ENCODE measurements at regions not wholly inside any gene's neighbourhood (a gene's known extent, or its start where the extent isn't known, plus 50 kb on each side); places are given as distances from the start of the nearest gene placed in this dataset.
"Not testable (repeated sequence)": the region's sequence is repeated elsewhere in the genome, so short reads cannot be mapped to it uniquely, and the experiment has no call there.

DNA sequence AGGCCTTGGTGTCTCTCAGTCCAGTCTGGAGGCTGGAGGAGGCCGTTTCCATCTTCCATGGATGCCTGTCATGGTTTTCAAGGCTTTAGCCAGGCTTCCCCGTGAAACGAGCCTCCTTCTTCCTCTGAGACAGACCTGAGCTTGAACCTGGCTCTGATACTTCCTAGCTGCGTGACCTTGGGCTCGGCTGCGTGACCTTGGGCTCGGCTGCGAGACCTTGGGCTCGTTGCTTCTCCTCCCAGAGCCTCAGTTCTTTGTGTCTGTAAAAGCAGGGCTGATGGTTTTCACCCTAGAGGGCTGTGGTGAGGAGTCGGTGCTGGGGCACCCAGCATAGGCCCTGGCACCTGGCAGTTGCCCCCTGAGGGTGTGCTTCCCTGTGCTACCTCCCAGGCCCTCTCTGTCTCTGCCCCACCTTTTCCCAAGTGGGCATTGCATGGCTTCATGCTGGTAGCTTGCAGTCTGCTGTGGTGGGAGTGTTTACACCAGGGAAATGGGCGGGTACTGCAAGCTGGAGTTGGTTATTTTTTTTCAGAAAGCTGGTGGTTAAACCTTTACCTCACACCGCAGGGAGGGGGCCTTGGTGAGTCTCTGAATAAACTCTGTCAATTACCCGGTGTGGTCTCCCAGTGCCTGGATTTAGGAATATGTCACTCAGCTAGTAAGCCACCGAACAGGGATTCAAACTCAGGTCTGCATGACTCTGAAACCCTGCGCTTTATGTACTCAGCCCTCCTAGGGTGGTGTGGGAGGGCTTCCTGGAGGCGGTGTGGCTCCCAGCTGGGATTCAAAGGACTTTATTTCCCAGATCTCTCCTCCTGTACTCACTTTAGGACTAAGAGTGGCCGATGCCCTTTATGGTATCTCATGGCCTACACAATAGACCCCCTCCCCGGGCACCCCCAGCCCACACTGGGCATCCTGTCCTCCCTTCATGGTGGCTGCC lies 129.0 kb upstream of the CIBAR2 start:
- DNase-seq: no peak

DNA sequence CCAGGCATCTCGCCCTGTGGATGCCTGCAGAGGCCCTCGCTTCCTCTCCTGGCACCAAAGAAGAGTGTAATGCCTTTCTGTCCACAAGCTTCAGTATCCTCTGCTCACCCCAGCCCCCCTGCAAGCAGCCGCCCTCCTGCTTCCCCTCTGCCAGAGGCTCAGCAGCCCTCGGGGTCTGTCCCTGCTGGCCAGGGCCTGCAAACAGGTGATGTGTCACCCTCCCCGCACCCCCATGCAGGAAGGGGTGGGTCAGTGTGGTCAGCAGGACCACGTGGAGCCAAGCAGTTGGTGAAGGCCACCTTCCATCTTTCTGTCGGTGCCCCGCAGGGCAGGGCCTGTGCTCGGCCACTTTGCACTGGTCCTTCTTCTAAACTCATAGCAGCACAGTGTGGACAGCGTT lies 129.9 kb upstream of the CIBAR2 start:
- DNase-seq: no peak

DNA sequence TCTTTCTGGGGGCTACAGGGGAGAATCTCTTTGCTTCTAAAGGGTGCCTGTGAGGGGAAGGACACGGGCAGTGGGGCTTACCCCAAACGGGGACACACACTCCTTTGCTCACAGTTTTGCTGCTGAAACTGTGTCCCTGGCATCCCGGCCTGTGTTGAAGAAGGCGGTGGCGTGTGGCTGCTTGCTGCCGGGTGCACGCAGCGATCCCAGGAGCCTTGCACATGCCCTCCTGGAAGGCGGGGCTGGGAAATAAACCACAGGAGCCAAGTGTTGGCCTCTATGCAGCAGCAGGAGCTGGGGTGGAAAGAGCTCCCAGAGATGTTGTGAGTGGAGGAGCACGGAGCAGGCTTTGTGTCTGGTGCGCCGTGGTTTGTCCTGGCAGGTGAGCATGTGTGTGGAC lies 131.0 kb upstream of the CIBAR2 start:
- no peak for DNase-seq

DNA sequence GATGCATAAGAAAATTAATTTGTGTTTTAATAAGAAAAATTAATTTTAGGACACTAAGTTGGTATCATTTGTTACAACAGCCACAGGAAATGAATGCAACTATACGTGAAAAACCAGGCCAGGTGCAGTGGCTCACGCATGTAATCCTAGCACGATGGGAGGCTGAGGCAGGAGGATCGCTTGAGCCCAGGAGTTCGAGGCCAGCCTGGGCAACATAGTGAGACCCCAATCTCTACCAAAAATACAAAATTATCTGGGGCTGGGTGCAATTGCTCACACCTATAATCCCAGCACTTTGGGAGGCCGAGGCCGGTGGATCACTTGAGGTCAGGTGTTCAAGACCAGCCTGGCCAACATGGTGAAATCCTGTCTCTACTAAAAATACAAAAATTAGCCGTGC lies 132.2 kb upstream of the CIBAR2 start:
- not testable (repeated sequence) for DNase-seq

DNA sequence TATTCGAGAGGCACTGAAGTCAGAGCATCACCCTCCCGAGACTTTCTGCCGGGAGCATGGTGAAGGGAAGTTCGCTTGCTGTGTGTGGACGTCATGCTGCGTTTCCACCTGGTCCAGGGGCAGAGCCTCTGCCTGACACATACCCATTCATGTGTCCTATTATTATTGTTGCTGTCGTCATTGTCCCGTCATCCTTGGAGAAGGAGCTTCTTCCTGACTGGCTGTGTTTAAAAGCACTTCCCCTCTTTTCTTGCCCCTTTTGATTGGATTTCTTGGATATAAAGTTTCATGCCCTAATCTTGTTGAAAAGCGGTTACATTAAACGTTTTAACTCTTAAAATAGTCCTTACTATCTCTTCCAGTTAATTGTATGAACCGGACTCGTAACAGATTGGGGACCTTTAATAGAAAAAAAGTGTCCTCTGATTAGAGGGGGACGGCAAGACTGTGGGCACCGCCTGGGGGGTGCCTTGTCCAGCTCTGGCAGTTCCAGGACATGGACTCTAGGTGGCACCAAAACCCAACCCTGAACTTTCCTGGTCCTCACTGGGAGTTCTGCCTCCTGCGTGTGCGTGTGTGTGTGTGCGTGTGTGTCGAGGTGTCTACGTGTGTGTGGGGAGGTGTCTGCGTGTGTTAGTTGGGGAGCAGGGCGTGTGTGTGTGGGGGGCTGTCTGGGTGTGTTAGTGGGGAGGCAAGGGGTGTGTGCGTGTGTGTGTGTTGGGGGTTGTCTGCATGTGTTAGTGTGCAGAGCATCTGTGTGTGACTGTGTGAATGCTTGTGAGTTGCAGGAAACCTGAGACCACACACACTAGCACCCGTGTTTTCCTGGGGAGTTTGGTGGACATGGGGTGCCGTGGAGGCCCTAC lies 133.3 kb upstream of the CIBAR2 start:
- peak; percentile 81 for DNase-seq

DNA sequence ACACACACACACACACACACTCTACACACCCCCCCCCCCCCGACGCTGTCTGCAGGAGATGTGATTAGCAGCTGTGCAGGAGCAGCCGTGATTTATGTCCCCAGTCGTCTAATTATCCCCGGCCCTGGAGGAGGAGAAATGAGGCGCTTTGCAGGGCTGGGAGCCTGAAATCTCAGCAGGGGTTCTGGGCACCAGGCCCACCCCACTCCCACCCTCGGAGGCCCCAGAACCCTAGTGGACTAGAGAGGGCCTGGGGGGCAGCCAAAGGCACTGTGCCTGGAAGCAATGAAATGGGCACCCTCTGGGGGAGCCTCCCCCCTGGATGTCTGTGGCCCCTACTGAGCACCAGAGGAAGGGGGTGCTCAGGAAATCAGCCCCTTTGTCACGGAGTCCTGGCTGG lies 134.2 kb upstream of the CIBAR2 start:
- DNase-seq: no peak

DNA sequence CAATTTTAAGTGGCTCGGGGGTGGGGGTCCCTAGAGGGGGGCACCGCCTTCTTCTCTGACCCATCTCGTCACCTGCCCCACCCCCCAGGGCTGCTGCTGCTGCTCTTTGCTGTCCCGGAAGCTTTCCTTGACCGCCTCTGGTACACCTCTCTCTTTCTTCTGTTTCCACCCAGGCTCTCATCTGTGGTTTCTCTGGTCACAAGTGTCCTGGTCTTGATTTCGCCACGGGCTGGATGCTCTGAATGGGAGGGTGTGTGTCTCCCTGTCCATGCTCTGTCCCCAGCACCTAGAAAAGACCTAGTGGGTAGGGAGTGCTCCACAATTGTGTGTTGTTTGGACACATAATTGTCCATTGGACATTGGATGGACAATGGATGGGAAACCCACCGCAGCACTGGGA lies 134.7 kb upstream of the CIBAR2 start:
- DNase-seq: no peak

DNA sequence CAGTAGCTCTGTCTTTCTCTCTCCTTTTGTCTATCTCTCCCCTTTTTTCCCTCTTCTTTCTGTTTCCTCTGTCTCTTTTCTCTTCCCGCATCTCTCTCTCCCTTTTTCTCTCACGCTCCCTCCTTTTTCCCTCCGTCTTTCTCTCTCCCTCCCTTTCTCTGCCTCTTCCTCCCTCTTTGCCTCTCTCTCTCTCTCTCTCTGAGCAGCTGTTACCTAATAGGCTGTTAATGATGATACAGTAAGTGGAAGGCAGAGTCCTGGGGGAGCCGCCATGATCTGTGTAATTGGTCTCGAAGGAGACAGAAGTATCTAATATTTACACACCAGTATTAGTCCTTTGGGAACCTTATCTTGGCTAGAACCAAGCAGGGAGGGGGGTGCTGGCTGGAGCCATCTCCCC lies 136.1 kb upstream of the CIBAR2 start:
- no peak for DNase-seq

DNA sequence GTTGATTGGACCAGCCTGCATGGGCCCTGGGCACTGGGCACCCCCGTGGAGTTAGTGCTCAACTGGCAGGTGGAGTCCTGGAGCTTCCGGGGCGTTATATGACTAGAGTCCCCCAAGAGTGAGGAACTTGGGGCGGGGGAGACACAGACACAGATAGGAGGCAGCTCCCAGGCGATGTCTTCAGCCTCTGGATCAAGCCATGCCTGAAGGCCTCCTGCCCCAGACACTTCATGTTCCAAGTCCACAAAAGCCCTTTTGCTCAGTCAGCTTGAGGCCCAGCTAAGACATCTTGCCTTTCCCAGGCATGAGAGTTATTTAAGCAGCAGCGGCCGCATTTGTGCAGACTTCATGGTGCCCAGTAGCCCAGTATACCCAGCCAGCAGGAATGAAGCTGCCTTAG lies 136.6 kb upstream of the CIBAR2 start:
- no peak for DNase-seq

DNA sequence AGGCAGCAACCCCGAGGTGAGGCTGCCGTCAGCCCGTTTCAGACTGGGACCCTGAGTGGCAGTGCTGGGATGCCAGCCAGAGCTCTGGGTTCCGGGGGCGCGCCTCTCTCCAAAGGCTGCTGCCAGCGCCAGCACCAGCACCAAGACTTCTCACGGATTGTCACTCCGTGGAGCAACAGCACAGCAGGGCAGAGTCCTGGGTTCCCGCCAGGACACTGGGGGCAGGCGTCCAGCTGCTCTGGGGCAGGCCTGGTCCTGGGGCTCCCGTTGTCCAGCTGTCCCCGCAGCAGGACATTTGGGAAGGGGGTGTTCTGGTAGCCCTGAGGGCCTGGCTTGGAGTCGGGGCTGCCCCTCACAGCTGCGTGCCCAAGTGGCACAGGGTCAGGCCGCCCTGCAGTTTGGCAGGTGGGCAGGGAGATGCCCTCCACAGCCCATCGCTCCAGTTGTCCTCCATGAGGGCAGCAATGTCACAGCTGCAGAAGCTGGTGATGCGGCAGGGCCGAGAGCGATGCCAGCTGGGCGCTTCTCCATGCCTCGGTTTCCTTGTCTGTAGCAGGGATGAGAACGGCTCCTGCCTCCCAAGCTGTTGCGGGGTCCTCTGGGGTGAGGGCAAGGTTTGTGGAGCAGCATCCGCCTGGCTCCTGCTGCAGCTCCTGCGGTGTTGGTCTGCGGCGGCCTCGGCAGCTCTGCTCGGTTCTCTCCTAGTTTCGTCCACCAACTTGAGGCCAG lies 137.3 kb upstream of the CIBAR2 start:
- no peak for DNase-seq

DNA sequence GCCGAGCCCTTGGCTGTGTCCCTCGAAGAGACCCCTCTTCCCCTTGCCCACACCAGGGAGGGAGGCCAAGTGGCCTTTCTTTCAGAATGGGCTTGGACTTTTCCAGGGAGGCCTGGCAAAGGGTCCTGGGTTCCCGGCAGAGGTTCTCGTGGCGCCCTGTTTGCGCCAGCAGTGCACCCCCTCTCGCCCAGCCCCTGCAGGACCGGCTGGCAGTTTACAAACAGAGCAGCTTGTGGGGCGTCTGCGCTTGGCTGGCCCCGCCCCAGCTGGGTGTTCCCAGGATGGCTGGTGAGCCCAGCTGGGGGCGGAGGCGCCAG lies 137.8 kb upstream of the CIBAR2 start:
- DNase-seq: no peak

DNA sequence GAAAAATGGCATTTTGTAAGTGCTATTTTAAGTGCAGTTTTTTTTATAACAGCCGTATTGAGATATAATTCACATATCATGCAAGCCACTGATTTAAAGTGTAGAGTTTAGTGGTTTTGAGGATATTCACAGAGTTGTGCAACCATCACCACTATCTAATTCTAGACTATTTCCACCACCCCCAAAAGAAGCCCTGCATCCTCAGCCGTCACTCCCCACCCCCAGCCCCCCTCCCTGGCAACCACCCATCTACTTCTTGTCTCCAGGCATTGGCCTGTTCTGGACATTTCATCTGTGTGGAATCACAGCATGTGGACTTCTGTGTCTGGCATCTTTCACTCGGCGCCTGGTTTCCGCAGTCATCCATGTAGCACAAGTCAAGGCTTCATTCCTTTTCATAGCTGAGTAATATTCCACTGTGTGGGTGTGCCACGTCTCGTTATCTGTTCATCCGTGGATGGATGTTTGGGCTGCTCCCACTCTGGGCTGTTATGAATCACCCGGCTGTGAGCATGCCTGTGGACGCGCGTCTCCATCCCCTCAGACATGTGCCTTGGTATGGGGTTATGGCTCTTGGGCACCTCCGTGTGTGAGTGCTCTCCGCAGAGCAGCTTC lies 138.4 kb upstream of the CIBAR2 start:
- DNase-seq: peak; percentile 55

DNA sequence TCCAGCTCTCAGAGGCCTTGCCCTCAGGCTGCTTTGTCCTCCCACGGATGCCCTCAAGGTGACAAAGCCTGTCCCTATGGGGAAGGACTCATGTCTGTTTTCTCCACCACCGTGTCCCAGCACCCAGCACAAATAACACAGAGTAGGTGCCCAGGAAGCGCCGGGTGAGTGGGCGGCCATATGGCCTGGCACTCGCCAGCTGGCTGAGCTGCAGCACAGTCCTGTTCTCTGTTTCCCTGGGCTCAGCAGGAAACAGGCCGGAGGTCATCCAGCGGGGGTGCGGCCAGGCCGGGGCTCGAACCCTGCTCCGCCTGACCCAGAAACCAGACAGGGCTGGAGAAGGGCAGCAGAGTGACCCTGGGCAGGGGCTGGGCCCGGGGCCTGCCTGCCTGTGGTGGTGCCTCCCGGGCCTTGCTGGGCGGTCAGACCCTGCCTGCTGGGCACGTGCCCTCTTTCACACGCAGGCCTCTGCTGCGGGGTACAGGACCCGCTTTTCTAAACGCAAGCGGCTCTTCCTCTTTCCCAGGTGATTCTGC lies 139.0 kb upstream of the CIBAR2 start:
- no peak for DNase-seq

DNA sequence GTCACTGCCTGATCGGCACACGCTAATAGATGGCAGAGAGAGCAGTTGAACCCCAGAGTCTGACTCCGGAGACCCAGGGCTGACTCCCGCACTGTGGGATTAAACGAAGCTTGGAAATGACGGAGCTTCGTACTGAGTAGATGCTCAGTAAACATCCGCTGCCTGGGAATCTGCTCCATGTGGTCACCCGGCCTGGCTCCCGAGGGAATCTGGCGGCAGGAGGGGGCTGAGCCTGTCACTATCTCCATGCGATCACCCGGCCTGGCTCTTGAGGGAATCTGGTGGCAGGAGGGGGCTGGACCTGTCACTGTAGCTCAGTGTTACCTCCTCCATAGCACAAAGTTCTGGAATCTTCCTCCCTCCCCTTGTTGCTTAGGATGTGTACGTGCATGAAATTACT lies 139.7 kb upstream of the CIBAR2 start:
- DNase-seq: no peak

DNA sequence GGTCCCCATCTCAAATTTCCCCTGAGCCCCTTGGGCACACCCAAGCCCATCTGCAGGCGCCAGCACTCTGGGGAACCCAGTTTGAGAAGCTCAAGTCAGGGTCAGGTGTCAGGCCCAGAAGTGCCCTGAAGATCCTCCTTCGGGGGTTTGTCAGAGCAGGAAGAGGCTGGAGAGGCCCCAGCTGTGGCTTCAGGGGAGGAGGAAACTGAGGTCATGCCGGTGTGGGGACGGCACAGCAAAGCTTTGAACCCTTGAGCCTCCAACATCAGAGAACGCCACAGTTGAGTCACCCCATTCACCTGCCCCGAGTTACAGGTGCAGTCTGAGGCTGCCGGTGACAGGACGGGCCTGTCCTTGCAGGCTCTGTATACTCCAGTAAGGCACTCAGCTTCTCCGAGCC lies 140.2 kb upstream of the CIBAR2 start:
- DNase-seq: no peak

DNA sequence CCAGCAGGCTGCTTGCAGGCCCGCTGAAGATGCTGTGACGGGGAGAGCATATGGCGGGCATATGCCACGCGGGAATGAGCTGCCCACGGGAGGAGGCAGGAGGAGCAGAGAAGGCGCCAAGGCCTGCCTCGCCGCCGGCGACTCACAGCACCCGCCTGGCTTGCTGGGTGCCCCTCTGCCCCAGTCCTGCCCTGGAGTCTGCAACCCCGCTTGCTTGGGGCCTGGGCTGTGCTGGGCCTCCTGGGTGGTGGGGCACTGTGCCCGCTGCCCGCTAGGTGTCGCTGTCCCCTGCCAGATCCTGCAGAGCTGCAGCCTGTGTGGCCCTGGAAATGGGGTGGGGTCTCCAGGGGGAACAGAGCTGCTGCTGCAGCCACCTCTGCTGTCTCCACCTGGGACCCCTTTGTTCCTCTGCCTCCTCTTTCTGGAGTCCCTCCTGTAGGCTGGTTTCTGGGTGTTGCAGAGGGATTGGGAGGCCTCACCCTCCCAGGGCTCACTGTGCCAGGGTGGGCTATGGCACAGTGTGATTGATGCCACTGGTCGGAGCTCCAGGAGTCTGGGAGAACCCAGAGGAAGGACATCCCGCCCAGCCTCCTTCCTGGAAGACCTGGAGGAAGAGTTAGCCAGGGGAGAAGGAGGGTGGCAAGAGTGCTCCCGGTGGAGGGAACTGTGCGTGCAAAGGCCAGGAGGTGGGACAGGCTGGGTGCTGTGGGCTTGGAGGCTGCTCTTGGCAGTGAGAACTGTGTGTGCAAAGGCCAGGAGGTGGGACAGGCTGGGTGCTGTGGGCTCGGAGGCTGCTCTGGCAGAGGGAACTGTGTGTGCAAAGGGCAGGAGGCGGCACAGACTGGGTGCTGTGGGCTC lies 141.0 kb upstream of the CIBAR2 start:
- DNase-seq: peak; percentile 41

DNA sequence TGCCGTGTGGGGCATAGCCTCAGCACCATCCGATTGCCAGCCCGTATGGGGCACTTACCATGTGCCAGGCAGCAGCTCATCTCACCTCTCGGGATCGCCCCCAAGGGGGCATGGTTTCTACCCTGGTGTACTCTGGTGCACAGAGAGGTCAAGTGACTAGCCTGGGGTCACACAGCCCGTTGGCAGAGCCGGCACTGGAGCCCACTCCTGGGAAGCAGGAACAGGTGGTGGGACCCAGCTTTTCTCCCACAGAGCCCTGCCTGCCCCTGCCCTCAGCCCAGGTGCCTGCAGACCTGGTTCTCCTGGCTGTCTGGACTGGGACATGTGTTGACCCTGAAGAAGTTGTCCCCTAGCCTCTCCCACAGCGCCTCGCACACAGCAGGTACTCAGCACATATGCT lies 141.8 kb upstream of the CIBAR2 start:
- DNase-seq: no peak

DNA sequence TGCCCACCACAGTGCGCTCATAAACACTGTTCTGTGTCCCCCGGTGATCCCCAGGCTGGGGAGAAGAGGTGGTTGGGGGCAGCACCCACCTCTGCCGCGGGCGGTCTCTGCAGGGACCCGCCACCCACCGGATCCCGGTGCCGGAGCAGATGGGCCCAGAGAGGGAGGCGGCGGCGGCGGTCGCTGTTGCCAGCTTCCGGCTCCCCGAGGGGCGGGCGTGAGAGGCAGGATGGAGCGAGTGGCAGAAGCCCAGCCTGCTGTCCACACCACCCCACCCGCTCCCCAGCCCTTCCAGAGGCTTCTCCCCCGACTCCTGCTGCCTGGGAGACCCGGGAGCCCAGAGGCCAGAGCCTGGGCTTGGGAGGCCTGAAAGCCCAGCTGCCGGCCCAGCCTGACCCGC lies 142.6 kb upstream of the CIBAR2 start:
- no peak for DNase-seq

DNA sequence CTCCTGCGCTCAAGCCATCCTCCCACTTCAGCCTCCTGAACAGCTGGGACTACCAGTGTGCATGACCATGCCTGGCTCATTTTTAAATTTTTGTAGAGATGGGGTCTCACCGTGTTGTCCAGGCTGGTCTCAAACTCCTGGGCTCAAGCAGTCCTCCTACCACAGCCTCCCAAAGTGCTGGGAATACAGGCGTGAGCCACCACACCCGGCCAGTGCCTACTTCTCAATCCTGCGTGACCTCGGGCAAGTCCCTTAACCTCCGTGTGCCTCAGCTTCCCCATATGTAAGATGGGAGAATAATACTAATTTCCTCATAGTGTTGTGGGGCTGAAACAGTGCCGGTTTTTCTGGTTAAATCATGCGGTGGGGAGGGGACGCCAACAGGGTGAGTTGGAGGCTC lies 143.5 kb upstream of the CIBAR2 start:
- no peak for DNase-seq

DNA sequence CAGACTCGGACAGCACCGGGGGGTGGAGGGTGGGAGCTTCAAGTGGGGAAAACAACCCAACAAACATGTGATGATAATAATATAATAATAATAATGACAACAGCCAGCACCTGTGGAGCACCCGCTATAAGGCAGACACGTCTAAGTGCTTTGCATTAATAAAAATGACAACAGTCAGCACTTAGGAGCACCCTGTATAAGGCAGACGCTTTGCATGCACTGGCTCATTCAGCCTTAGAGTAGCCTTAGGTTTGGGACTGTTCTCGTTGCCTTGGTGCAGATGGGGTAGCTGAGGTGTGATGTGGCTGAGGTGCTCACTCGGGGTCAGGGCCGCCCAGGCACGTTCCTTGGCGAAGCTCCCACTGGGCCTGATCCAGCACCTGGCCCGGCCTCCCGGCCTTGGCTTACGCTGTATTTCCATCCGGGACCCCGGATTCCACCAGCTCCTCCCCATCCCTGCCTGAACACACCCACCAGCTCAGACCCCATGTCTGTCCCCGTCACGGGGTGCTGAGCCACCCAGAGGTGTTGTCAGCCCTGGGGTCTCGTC lies 144.0 kb upstream of the CIBAR2 start:
- no peak for DNase-seq

DNA sequence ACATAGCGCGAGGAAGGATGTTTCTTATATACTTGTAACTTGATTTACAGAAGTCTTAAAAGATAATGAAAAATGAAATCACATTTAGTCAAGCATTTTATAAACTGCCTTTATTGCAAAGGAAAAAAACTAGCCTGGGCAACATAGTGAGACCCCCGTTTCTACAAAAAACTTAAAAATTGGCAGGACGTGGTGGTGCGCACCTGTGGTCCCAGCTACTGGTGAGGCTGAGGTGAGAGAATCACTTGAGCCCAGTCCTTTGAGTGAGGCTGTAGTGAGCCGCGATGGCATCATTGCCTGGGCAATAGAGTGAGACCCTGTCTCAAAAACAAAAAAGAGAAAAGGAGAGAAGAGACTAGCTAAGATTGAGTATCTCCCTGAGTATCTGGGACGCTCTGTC lies 145.2 kb upstream of the CIBAR2 start:
- DNase-seq: no peak

Data from fibroblast of skin of scalp (primary cell).